ENCODE measurements at regions not wholly inside any gene's neighbourhood (a gene's known extent, or its start where the extent isn't known, plus 50 kb on each side); places are given as distances from the start of the nearest gene placed in this dataset.

DNA sequence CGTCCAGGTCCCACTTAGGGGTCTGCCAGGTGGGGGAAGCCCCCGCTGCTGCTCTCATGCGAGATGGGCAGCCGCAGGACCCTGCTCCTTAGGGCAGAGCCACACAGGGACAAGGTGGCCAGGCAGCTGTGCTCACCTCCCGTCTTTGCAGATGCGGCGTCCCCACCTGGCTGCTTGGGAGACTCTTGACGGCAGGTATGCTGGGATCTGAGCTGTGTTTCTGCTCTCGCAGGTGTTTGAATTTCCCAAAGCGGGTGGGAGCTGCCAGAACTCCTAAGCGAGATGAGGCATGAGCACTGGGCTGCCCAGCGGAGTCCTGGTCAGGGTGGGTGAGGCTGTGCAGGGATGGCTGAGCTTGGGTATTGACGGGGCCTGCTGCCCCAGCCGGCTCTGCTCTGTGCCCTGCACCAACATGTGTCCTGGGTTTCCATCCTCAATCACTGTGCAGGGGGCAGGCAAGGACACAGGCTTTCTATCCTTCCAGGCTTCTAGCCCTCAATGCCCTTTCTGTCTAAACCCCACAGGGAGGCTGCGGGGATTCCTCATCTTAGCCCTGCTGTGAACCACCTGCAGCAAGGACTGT is 151.4 kb downstream of the ICE1 start:
- no peak for DNase-seq

- DNase-seq = no peak
Observed at GRCh38 chr5:5572976-5573797, 150.7 kb downstream of the ICE1 start.

GRCh38 chr5:5572010-5572865 is 149.8 kb downstream of the ICE1 start:
- DNase-seq = no peak

- DNase-seq = no peak
Observed at GRCh38 chr5:5570646-5571045, 148.2 kb downstream of the ICE1 start.

GRCh38 chr5:5564898-5565297 is 142.4 kb downstream of the ICE1 start:
- DNase-seq = no peak

DNA sequence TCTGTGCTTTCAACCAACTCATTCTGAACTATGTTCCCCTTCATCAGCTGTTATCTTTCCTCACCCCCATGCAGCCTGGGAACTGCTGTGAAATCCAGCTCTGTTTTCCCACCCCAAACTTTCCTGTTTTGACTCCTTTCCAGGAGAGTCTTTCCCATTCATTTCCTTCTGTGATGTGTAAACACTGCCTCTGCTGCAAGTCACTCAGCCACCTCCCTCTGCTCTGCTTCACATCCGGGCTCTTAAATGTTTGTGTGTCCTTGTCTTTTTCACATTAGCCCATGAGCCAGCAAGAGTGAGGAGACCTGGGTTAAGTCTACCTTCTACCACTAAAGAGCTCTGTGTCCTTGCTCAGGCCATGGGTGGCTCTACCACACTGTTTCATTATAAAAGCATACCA is 137.5 kb downstream of the ICE1 start:
- DNase-seq = peak; percentile 22

GRCh38 chr5:5558638-5559527 is 136.4 kb downstream of the ICE1 start:
- DNase-seq = no peak

- no peak for DNase-seq
Observed at GRCh38 chr5:5558102-5558501, 135.6 kb downstream of the ICE1 start.

GRCh38 chr5:5551499-5551898 is 129.0 kb downstream of the ICE1 start:
- no peak for DNase-seq

DNA sequence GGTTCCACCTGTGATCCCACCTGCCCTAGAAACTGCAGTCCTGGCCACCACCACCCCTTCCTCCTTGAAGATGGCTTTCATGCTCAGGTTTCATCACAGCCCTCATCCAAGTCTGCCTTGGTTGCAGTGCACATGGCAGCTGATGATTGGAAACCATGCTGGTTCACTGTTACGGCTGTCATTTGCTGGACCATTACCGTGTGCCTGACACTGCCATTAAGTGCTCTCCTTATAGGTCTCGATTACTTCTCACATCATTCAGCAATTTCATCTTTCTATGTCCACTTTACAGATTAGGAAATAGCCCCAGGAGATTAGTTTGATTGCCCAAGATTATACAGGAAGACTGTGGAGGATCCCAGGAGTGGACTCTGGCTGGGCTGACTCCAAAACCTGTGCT is 123.9 kb downstream of the ICE1 start:
- no peak for DNase-seq

DNA sequence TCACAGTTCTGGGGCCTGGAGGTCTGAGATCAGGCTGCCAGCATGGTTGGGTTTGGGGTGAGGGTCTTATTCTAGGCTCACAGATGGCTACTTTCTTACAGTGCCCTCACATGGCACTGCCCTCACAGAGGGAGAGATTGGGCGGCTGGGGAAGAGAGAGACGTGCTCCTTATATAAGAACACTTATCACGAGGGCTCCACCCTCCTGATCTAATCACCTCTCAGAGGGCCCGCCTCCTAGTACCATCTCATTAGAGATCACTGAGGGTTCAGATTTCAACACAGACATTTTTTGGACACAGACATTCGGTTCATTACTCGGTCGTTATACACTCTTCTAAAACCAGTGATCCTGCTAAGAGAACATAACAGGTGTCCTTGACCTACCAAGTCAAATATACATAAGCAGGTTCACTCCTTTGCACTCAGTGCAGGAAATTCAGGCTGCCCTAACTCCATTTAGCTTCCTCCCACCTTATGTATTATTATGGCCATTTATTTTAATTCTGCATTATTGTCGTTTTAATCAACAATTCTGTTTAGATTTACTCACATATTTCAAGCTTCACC is 121.7 kb downstream of the ICE1 start:
- DNase-seq = no peak

DNA sequence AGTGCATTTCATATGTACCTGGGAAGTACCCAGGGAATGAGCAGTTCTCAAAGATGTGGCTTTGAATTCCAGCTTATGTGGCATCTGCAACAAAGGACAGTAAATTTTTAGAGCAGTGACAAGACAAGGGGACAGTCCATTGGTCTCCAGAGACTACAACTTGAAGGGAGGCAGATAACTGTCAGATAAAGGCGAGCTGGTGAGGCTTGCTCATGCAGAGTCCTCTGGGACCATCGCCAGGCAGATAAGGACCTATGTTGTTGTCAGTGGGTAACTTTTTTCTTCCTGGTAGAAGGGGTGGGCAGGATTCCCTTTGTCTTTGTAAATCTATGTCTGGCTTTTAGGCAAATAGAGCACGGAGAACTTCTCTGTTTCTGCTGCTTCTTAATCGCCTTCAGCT is 120.2 kb downstream of the ICE1 start:
- no peak for DNase-seq

DNA sequence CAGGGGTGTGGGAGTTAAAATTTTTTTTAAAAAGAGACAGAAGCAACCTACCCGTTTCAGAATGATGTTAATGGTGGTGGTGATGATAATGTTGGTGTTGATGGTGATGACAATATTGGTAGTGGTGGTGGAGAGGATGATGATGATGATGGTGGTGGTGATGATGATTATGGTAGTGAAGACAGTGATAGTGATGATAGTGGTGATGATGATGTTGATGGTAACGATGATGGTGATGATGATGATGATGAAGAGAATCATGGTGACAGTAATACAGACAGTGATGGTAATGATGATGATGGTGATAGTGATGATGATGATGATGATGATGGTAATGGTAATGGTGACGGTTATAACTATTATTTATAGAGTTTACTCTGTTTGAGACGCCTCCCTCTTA is 117.6 kb downstream of the ICE1 start:
- no peak for DNase-seq

Measured in NCI-H526 treated with DMSO at 0.1 percent for 48 hours (cell line).